GM19468 (cell line): ENCODE measurements at regions not wholly inside any gene's neighbourhood (a gene's known extent, or its start where the extent isn't known, plus 50 kb on each side); places are given as distances from the start of the nearest gene placed in this dataset.
"Not testable (repeated sequence)": the region's sequence is repeated elsewhere in the genome, so short reads cannot be mapped to it uniquely, and the experiment has no call there.

ENCODE experiments used
- ATAC-seq: cut with Tn5 transposase; IDR thresholded peaks from one replicate; pipeline ENCODE4 v1.9.1; 2021; ENCODE audit warnings: mild to moderate bottlenecking, moderate library complexity, moderate number of reproducible peaks; ENCODE audit not compliant: unreplicated experiment; ENCODE audit errors: extremely low read depth

- no peak for ATAC-seq
Observed at GRCh38 chr1:188689542-188689941, 1788.1 kb downstream of the BRINP3 start.

GRCh38 chr1:188700116-188700515, 1777.5 kb downstream of the BRINP3 start:
- no peak for ATAC-seq

- ATAC-seq: no peak
Observed at GRCh38 chr1:188706742-188707141, 1770.9 kb downstream of the BRINP3 start.

- no peak for ATAC-seq
Observed at GRCh38 chr1:188708795-188709535, 1768.7 kb downstream of the BRINP3 start.

GRCh38 chr1:188715566-188715965, 1762.1 kb downstream of the BRINP3 start:
- no peak for ATAC-seq

GRCh38 chr1:188719735-188720134, 1757.9 kb downstream of the BRINP3 start:
- no peak for ATAC-seq

- ATAC-seq: no peak
Observed at GRCh38 chr1:188723332-188724020, 1754.2 kb downstream of the BRINP3 start.

- ATAC-seq: no peak
Observed at GRCh38 chr1:188729039-188729438, 1748.6 kb downstream of the BRINP3 start.

GRCh38 chr1:188735567-188735966, 1742.1 kb downstream of the BRINP3 start:
- ATAC-seq: no peak

GRCh38 chr1:188749275-188749674, 1728.4 kb downstream of the BRINP3 start:
- not testable (repeated sequence) for ATAC-seq

- not testable (repeated sequence) for ATAC-seq
Observed at GRCh38 chr1:188752027-188752426, 1725.6 kb downstream of the BRINP3 start.

GRCh38 chr1:188757747-188758146, 1719.9 kb downstream of the BRINP3 start:
- ATAC-seq: not testable (repeated sequence)

- no peak for ATAC-seq
Observed at GRCh38 chr1:188761226-188761625, 1716.4 kb downstream of the BRINP3 start.

- no peak for ATAC-seq
Observed at GRCh38 chr1:188762166-188762743, 1715.4 kb downstream of the BRINP3 start.

- no peak for ATAC-seq
Observed at GRCh38 chr1:188763541-188763940, 1714.1 kb downstream of the BRINP3 start.

- ATAC-seq: no peak
Observed at GRCh38 chr1:188769181-188769580, 1708.5 kb downstream of the BRINP3 start.

GRCh38 chr1:188769936-188770335, 1707.7 kb downstream of the BRINP3 start:
- no peak for ATAC-seq

- no peak for ATAC-seq
Observed at GRCh38 chr1:188778578-188778977, 1699.1 kb downstream of the BRINP3 start.

- ATAC-seq: peak; percentile 56
Observed at GRCh38 chr1:188782220-188782841, 1695.3 kb downstream of the BRINP3 start.

GRCh38 chr1:188794969-188795368, 1682.7 kb downstream of the BRINP3 start:
- no peak for ATAC-seq

- not testable (repeated sequence) for ATAC-seq
Observed at GRCh38 chr1:188812153-188812552, 1665.5 kb downstream of the BRINP3 start.
